HFFc6 (cell line): ENCODE measurements at regions not wholly inside any gene's neighbourhood (a gene's known extent, or its start where the extent isn't known, plus 50 kb on each side); places are given as distances from the start of the nearest gene placed in this dataset.

ENCODE experiments used
- DNase-seq: peaks from one replicate; pipeline ENCODE4 v3.0.0-alpha.2; 2018
- H3K27ac Mint-ChIP-seq: 2 replicates; pipeline ENCODE4 v1.8.0; 2020; ENCODE audit warnings: mild to moderate bottlenecking, mixed read lengths
- H3K27me3 Mint-ChIP-seq: 2 replicates; pipeline ENCODE4 v1.8.0; 2021; ENCODE audit warnings: mild to moderate bottlenecking, moderate library complexity, mixed read lengths; ENCODE audit not compliant: insufficient read depth
- H3K36me3 Mint-ChIP-seq: 2 replicates; pipeline ENCODE4 v1.8.0; 2021; ENCODE audit warnings: low read depth, mixed read lengths
- H3K4me1 Mint-ChIP-seq: 2 replicates; pipeline ENCODE4 v1.8.0; 2020; ENCODE audit warnings: low read depth, mixed read lengths
- H3K4me3 Mint-ChIP-seq: 2 replicates; pipeline ENCODE4 v1.8.0; 2020; ENCODE audit warnings: mild to moderate bottlenecking, moderate library complexity, mixed read lengths
- H3K9me3 Mint-ChIP-seq: 2 replicates; pipeline ENCODE4 v1.8.0; 2020; ENCODE audit warnings: mild to moderate bottlenecking, mixed read lengths
- TF ChIP-seq, protein P1 (sequence below): fragments of 200-600 bp; sonication (generic); IDR thresholded peaks from 2 replicates; pipeline ENCODE4 v1.5.0; 2021; ENCODE audit warnings: antibody characterized with exemption, mild to moderate bottlenecking

DNA sequence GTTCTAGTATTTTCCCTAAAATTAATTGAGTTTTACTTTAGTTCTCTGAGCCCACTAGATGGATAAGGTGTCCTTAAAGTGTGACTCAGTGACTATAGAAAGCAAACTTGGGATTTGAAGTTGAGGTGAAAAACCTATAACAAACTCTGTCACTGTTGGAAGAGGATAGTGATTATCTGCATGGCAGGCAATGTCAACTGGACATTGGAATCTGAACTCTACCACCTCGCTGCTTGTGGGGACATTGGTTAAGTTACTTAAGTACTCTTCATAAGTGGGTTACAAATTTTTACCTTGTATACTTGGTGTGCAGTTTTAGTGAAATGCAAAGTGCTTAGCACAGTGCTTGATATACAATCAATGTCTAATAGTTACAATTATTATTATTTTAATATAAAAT lies 87.9 kb upstream of the B3GAT2 start:
- TF ChIP-seq, protein P1, sequence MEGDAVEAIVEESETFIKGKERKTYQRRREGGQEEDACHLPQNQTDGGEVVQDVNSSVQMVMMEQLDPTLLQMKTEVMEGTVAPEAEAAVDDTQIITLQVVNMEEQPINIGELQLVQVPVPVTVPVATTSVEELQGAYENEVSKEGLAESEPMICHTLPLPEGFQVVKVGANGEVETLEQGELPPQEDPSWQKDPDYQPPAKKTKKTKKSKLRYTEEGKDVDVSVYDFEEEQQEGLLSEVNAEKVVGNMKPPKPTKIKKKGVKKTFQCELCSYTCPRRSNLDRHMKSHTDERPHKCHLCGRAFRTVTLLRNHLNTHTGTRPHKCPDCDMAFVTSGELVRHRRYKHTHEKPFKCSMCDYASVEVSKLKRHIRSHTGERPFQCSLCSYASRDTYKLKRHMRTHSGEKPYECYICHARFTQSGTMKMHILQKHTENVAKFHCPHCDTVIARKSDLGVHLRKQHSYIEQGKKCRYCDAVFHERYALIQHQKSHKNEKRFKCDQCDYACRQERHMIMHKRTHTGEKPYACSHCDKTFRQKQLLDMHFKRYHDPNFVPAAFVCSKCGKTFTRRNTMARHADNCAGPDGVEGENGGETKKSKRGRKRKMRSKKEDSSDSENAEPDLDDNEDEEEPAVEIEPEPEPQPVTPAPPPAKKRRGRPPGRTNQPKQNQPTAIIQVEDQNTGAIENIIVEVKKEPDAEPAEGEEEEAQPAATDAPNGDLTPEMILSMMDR, result no peak
- no peak overlapping the region for H3K4me3 Mint-ChIP-seq
- H3K9me3 Mint-ChIP-seq, result no peaks in the 10 kb centered on the region
- H3K36me3 Mint-ChIP-seq, result no peaks in the 10 kb centered on the region
- H3K27me3 Mint-ChIP-seq, result peaks cover 18% of the 10 kb centered on the region
- H3K27ac Mint-ChIP-seq, result no peak overlapping the region
- peaks cover 6% of the 10 kb centered on the region for H3K4me1 Mint-ChIP-seq
- no peak for DNase-seq

DNA sequence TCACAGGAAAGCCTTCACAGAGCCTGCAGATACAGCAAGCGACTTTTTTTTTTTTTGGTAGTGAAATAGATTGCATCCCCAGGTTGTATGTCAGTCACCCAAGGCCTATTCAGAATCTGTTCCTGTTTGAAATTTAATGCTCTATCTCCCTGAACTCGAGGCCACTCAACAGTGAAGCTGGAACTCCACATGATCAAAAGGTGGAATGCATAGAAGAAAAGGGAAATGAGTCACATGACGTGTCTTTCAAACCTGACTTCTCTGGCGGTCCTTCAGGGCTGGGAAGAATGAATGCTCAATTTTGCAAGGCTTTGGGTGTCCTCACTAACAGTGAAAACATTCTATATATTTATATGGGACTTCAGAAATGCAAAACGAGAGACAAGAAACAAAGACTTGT lies 88.4 kb upstream of the B3GAT2 start:
- H3K27ac Mint-ChIP-seq, result no peak overlapping the region
- TF ChIP-seq, protein P1, result no peak
- H3K36me3 Mint-ChIP-seq, result no peaks in the 10 kb centered on the region
- no peak overlapping the region for H3K4me3 Mint-ChIP-seq
- no peaks in the 10 kb centered on the region for H3K9me3 Mint-ChIP-seq
- H3K27me3 Mint-ChIP-seq, result peaks cover 15% of the 10 kb centered on the region
- no peak for DNase-seq
- peaks cover 6% of the 10 kb centered on the region for H3K4me1 Mint-ChIP-seq

DNA sequence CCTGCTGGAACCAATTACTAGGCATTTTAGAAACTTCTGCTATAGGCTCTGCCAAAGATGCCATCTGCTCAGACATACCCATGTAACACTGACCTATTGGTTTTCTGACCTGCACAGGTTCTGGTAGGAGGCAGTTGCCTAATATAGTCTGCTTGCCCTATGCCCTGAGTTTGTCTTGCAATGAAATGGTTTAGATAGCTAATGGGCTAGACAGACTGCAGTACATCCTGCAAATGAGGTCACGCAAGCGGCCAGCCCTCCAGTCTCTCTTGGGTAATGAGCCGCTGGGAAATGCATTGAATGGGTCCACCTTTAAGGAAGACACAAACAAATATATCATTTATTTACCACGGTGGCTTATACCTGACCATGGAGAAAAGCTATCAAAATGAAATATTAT lies 90.6 kb upstream of the B3GAT2 start:
- Mint-ChIP-seq H3K27ac (no peak overlapping the region), H3K4me1 (peaks cover 6% of the 10 kb centered on the region), H3K9me3 (no peaks in the 10 kb centered on the region), H3K27me3 (peaks cover 6% of the 10 kb centered on the region), H3K36me3 (no peaks in the 10 kb centered on the region), H3K4me3 (no peak overlapping the region)
- TF ChIP-seq, protein P1, result no peak
- no peak for DNase-seq

DNA sequence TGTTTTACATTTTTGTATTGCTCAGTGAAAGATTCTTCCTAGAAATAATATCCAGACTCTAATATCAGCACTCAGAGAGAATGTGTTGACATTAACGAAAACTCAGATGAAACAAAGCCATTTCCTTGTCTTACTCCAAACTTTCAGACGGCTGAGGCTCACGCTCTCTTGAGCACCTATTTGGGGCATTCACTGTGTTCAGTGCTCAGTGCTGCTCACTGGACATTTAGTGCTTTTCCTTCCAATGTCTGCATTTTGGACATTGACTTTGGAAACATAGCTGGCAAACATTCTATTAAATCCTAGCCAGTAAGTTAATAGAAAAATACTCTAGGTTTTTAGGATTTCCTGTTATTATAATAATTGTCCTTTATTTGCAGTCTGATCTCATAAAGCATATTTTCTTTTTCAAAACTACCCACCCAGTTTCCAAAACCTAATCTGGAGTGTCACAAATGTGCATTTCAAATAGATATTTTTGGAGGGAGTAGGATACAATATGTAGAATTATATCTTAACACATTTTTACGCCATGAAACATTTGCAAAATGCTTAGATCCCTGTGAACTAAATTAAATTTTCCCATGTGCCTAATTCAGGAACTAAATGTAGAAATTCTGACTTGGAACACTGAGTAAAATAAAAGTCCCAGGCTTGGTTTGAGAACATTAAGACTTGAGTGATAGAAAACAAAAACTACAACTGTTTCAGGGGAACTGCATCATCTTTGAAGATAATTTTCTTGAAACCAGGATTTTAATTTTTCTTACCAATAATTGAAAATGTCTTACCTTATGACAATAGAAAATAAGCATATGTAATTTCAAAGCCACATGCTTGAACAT lies 91.7 kb upstream of the B3GAT2 start:
- no peaks in the 10 kb centered on the region for H3K9me3 Mint-ChIP-seq
- peaks cover 5% of the 10 kb centered on the region for H3K27me3 Mint-ChIP-seq
- no peaks in the 10 kb centered on the region for H3K36me3 Mint-ChIP-seq
- no peak overlapping the region for H3K4me3 Mint-ChIP-seq
- no peak overlapping the region for H3K27ac Mint-ChIP-seq
- H3K4me1 Mint-ChIP-seq, result peaks cover 6% of the 10 kb centered on the region
- TF ChIP-seq, protein P1, result no peak
- no peak for DNase-seq

DNA sequence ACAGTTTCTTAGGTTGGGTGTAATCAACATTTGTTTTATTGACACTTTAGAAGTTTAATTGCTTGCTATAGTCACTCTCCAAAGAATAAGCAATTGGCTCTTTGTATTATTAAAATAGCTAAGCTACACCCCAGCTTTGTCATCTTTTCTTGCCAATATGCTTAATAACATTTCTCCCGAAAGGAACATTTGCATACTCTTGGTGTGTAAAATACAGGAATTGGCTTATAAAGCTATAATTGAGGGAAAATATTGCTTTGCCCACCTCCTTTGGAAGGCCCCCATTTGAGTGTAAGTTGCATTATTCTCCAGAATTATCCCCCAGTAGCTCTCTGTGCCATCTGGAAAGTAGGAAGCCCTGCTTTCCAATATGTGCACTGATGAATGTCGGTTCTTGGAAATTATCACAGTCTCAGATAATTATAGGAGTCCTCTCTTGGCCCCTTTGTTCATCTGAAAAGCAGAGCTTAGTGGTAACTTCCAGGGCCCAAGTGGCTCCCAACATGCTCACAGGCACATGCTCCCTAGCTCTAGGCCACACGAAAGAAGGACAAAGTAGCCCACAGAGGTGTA lies 92.4 kb upstream of the B3GAT2 start:
- Mint-ChIP-seq H3K9me3 (no peaks in the 10 kb centered on the region), H3K27ac (no peak overlapping the region), H3K4me3 (no peak overlapping the region), H3K4me1 (no peaks in the 10 kb centered on the region), H3K27me3 (peaks cover 5% of the 10 kb centered on the region), H3K36me3 (no peaks in the 10 kb centered on the region)
- TF ChIP-seq, protein P1, result no peak
- DNase-seq, result no peak
